ENCODE measurements at regions not wholly inside any gene's neighbourhood (a gene's known extent, or its start where the extent isn't known, plus 50 kb on each side); places are given as distances from the start of the nearest gene placed in this dataset.

- TF ChIP-seq, protein P1, sequence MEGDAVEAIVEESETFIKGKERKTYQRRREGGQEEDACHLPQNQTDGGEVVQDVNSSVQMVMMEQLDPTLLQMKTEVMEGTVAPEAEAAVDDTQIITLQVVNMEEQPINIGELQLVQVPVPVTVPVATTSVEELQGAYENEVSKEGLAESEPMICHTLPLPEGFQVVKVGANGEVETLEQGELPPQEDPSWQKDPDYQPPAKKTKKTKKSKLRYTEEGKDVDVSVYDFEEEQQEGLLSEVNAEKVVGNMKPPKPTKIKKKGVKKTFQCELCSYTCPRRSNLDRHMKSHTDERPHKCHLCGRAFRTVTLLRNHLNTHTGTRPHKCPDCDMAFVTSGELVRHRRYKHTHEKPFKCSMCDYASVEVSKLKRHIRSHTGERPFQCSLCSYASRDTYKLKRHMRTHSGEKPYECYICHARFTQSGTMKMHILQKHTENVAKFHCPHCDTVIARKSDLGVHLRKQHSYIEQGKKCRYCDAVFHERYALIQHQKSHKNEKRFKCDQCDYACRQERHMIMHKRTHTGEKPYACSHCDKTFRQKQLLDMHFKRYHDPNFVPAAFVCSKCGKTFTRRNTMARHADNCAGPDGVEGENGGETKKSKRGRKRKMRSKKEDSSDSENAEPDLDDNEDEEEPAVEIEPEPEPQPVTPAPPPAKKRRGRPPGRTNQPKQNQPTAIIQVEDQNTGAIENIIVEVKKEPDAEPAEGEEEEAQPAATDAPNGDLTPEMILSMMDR (IDR thresholded peaks at IDR 0.05), result no peak
- TF ChIP-seq POLR2A (IDR thresholded peaks at IDR 0.05), result no peak
Measured at GRCh38 chr2:195164930-195165329, 492.1 kb upstream of the SLC39A10 start.

Measured in lower leg skin (tissue), 3 donors.